Smooth muscle cell (in vitro differentiated cells): ENCODE measurements at regions not wholly inside any gene's neighbourhood (a gene's known extent, or its start where the extent isn't known, plus 50 kb on each side); places are given as distances from the start of the nearest gene placed in this dataset.

Experiments
- DNase-seq: peaks from one replicate; lab custom pipeline; 2025; ENCODE audit not compliant: unreplicated experiment; lab: John Stamatoyannopoulos, UW
- H2AFZ ChIP-seq: fragments of 200-600 bp; sonication (generic); 2 replicates; pipeline ENCODE4 v1.6.0; 2016; ENCODE audit warnings: antibody characterized with exemption, low read depth, mild to moderate bottlenecking
- H3F3A ChIP-seq: fragments of 200-600 bp; sonication (generic); 2 replicates; pipeline ENCODE4 v1.6.0; 2017; ENCODE audit warnings: antibody characterized with exemption, low read depth
- H3K27ac ChIP-seq: fragments of 200-600 bp; sonication (generic); 2 replicates; pipeline ENCODE4 v1.5.1; 2016; ENCODE audit warnings: low read depth, mild to moderate bottlenecking
- H3K27me3 ChIP-seq: fragments of 200-600 bp; sonication (generic); 2 replicates; pipeline ENCODE4 v1.6.1; 2016; ENCODE audit warnings: low read depth, mild to moderate bottlenecking
- H3K36me3 ChIP-seq: fragments of 200-600 bp; sonication (generic); 2 replicates; pipeline ENCODE4 v1.5.1; 2016; ENCODE audit warnings: low read depth
- H3K4me1 ChIP-seq: fragments of 200-600 bp; sonication (generic); 2 replicates; pipeline ENCODE4 v1.5.1; 2016; ENCODE audit warnings: low read depth
- H3K4me2 ChIP-seq: fragments of 200-600 bp; sonication (generic); 2 replicates; pipeline ENCODE4 v1.6.0; 2016; ENCODE audit warnings: mild to moderate bottlenecking
- H3K4me3 ChIP-seq: fragments of 200-600 bp; sonication (generic); 2 replicates; pipeline ENCODE4 v1.5.1; 2016; ENCODE audit warnings: mild to moderate bottlenecking
- H3K79me2 ChIP-seq: fragments of 200-600 bp; sonication (generic); 2 replicates; pipeline ENCODE4 v1.6.0; 2016; ENCODE audit warnings: low read depth, mild to moderate bottlenecking
- H3K9ac ChIP-seq: fragments of 200-600 bp; sonication (generic); 2 replicates; pipeline ENCODE4 v1.6.0; 2016; ENCODE audit warnings: low read depth
- H3K9me3 ChIP-seq: fragments of 200-600 bp; sonication (generic); replicated peaks from 2 replicates; pipeline ENCODE4 v1.5.1; 2016; ENCODE audit warnings: low read depth
- H4K20me1 ChIP-seq: fragments of 200-600 bp; sonication (generic); 2 replicates; pipeline ENCODE4 v1.6.0; 2016; ENCODE audit warnings: low read depth
- CTCF ChIP-seq: fragments of 200-600 bp; sonication (generic); IDR thresholded peaks from 2 replicates; pipeline ENCODE4 v1.5.1; 2017; ENCODE audit warnings: borderline replicate concordance, mild to moderate bottlenecking, antibody characterized with exemption; ENCODE audit not compliant: insufficient read depth, poor library complexity, severe bottlenecking
- WGBS: methylation state at CpG from one replicate; pipeline ENCODE4 v1.1.7; 2016; ENCODE audit warnings: low lambda C conversion rate; 5-methylcytosine and 5-hydroxymethylcytosine counted together

- Histone ChIP-seq H3K4me3 (no peak overlapping the region), H3K27me3 (no peaks in the 10 kb centered on the region), H4K20me1 (no peaks in the 10 kb centered on the region), H3K36me3 (no peaks in the 10 kb centered on the region), H3F3A (no peaks in the 10 kb centered on the region), H3K9ac (no peak overlapping the region), H2AFZ (no peak overlapping the region), H3K4me1 (no peaks in the 10 kb centered on the region), H3K9me3 (no peaks in the 10 kb centered on the region), H3K4me2 (no peak overlapping the region), H3K79me2 (no peaks in the 10 kb centered on the region), H3K27ac (no peak overlapping the region)
- WGBS: 71% methylated on average over 1 of the region's 1 CpG
- no peak for TF ChIP-seq CTCF
- DNase-seq: no peak
These were observed 576.2 kb downstream of the MTRR start for GRCh38 chr5:8445139-8445538.

- Histone ChIP-seq H3F3A (no peaks in the 10 kb centered on the region), H3K27ac (no peak overlapping the region), H3K79me2 (no peaks in the 10 kb centered on the region), H3K27me3 (no peaks in the 10 kb centered on the region), H3K4me2 (no peak overlapping the region), H3K9me3 (no peaks in the 10 kb centered on the region), H4K20me1 (no peaks in the 10 kb centered on the region), H3K36me3 (no peaks in the 10 kb centered on the region), H2AFZ (no peak overlapping the region), H3K4me3 (no peak overlapping the region), H3K9ac (no peak overlapping the region), H3K4me1 (no peaks in the 10 kb centered on the region)
- TF ChIP-seq CTCF: no peak
- no peak for DNase-seq
- 84% methylated on average over 2 of the region's 2 CpGs for WGBS
These were observed 577.2 kb downstream of the MTRR start for GRCh38 chr5:8446179-8446578.

- H3K4me1 ChIP-seq: no peaks in the 10 kb centered on the region
- no peaks in the 10 kb centered on the region for H3K27me3 ChIP-seq
- H4K20me1 ChIP-seq: no peaks in the 10 kb centered on the region
- no peak overlapping the region for H3K4me2 ChIP-seq
- no peak overlapping the region for H3K4me3 ChIP-seq
- H3K79me2 ChIP-seq: no peaks in the 10 kb centered on the region
- H3K27ac ChIP-seq: no peak overlapping the region
- no peaks in the 10 kb centered on the region for H3F3A ChIP-seq
- DNase-seq: no peak
- no peaks in the 10 kb centered on the region for H3K36me3 ChIP-seq
- H3K9me3 ChIP-seq: no peaks in the 10 kb centered on the region
- H2AFZ ChIP-seq: no peak overlapping the region
- 82% methylated on average over 5 of the region's 5 CpGs for WGBS
- no peak overlapping the region for H3K9ac ChIP-seq
- no peak for TF ChIP-seq CTCF
These were observed 587.9 kb downstream of the MTRR start for GRCh38 chr5:8456846-8457186.

GRCh38 chr5:8457187-8458037, 588.5 kb downstream of the MTRR start:
- H4K20me1 ChIP-seq: no peaks in the 10 kb centered on the region
- no peaks in the 10 kb centered on the region for H3K4me1 ChIP-seq
- H3K27ac ChIP-seq: no peak overlapping the region
- H2AFZ ChIP-seq: no peak overlapping the region
- no peaks in the 10 kb centered on the region for H3K9me3 ChIP-seq
- no peaks in the 10 kb centered on the region for H3K36me3 ChIP-seq
- H3K4me3 ChIP-seq: no peak overlapping the region
- H3K27me3 ChIP-seq: no peaks in the 10 kb centered on the region
- H3K79me2 ChIP-seq: no peaks in the 10 kb centered on the region
- TF ChIP-seq CTCF: no peak
- no peak for DNase-seq
- no peaks in the 10 kb centered on the region for H3F3A ChIP-seq
- no peak overlapping the region for H3K4me2 ChIP-seq
- no peak overlapping the region for H3K9ac ChIP-seq
- WGBS: 98% methylated on average over 74 of the region's 74 CpGs
